K562 (cell line): ENCODE measurements at regions not wholly inside any gene's neighbourhood (a gene's known extent, or its start where the extent isn't known, plus 50 kb on each side); places are given as distances from the start of the nearest gene placed in this dataset.

ENCODE experiments used
- ATAC-seq: fragments of 200-7000 bp; cut with Tn5 transposase; 3 replicates; pipeline ENCODE4 v1.9.1; 2020; ENCODE audit warnings: moderate library complexity
- BruUV-seq: library from RNA; stranded (reverse); fragments of 400-500 nt; replicated peaks from 2 replicates; lab custom pipeline; 2021; lab: Mats Ljungman, UMichigan
- CTCF ChIA-PET: fragments of 300-600 bp; formaldehyde crosslinking; extraction: SDS; loops from one replicate; lab custom pipeline; 2021; ENCODE audit warnings: low intra/inter-chr PET ratio; lab: Yijun Ruan, JAX
- POLR2A ChIA-PET: fragments of 300-600, 350-650 bp; sonication (Branson Sonifier 250); formaldehyde crosslinking; extraction: SDS; loops from one replicate; lab custom pipeline; 2021; ENCODE audit warnings: antibody characterized with exemption, inconsistent platforms; lab: Yijun Ruan, JAX
- DNase-seq, 4 experiments: peaks; one replicate each; pipeline versions ENCODE4 v3.0.0 to v3.0.0-alpha.2; 2011 to 2018; ENCODE audit warnings: low spot score in 3 of 4, mixed read lengths in 3 of 4; ENCODE audit errors: extremely low read depth in 1 of 4
- FAIRE-seq: peaks from 2 replicates; lab custom pipeline; 2011; peaks lifted over from hg19 to GRCh38; lab: Jason Lieb, UNC
- H2AFZ ChIP-seq: 2 replicates; pipeline ENCODE4 v1.6.0; 2011; ENCODE audit warnings: low read depth, low read length, control low read depth, inconsistent platforms
- H3K27ac ChIP-seq: fragments of 200-600 bp; 3 replicates; pipeline ENCODE4 v1.8.0; 2011; ENCODE audit warnings: low read depth, mild to moderate bottlenecking, control low read depth, inconsistent platforms, low read length, moderate library complexity, mixed read lengths; ENCODE audit errors: extremely low read depth
- H3K27me3 ChIP-seq, 2 experiments: fragments of 300-600 bp in 1 of 2; 2 replicates in 1 of 2; 3 replicates in 1 of 2; pipeline versions ENCODE4 v1.6.0 to v1.8.0; 2011; ENCODE audit warnings: inconsistent platforms in 2 of 2, low read length in 2 of 2, mild to moderate bottlenecking in 1 of 2, mixed read lengths in 1 of 2, moderate library complexity in 1 of 2; ENCODE audit not compliant: control insufficient read depth in 2 of 2, insufficient read depth in 2 of 2
- H3K36me3 ChIP-seq: fragments of 300-600 bp; 3 replicates; pipeline ENCODE4 v1.8.0; 2011; ENCODE audit warnings: mild to moderate bottlenecking, low read length, inconsistent platforms; ENCODE audit not compliant: control insufficient read depth, insufficient read depth
- H3K4me1 ChIP-seq, 2 experiments: fragments of 200-600 bp in 1 of 2; replicated peaks in 1 of 2; 2 replicates in 1 of 2; 3 replicates in 1 of 2; pipeline versions ENCODE4 v1.5.1 to v1.8.0; 2011; ENCODE audit warnings: inconsistent platforms in 2 of 2, low read length in 2 of 2, mild to moderate bottlenecking in 1 of 2, mixed read lengths in 1 of 2, moderate library complexity in 1 of 2; ENCODE audit not compliant: control insufficient read depth in 2 of 2, insufficient read depth in 2 of 2
- H3K4me2 ChIP-seq: 2 replicates; pipeline ENCODE4 v1.6.1; 2011; ENCODE audit warnings: low read length, control low read depth, inconsistent platforms, mixed read lengths; ENCODE audit not compliant: insufficient read depth
- H3K4me3 ChIP-seq: fragments of 200-600 bp; sonication (generic), shearing (Covaris generic); 2 replicates; pipeline ENCODE4 v1.5.1; 2016; ENCODE audit warnings: control low read depth, inconsistent platforms
- H3K79me2 ChIP-seq: fragments of 200-600 bp; 3 replicates; pipeline ENCODE4 v1.8.0; 2011; ENCODE audit warnings: low read length, inconsistent platforms; ENCODE audit not compliant: control insufficient read depth, insufficient read depth
- H3K9ac ChIP-seq, 2 experiments: 2 replicates each; pipeline versions ENCODE4 v1.6.0 to v1.6.1; 2011; ENCODE audit warnings: low read depth in 2 of 2, low read length in 2 of 2, control low read depth in 1 of 2, inconsistent platforms in 1 of 2, mild to moderate bottlenecking in 1 of 2, mixed read lengths in 1 of 2; ENCODE audit not compliant: insufficient read depth in 1 of 2
- H3K9me1 ChIP-seq: one replicate; pipeline ENCODE4 v1.6.0; 2011; ENCODE audit warnings: inconsistent platforms, mild to moderate bottlenecking, low read length, moderate library complexity; ENCODE audit not compliant: control insufficient read depth, insufficient read depth
- H3K9me3 ChIP-seq: replicated peaks from 2 replicates; pipeline ENCODE4 v1.5.1; 2011; ENCODE audit warnings: low read depth, low read length, inconsistent platforms; ENCODE audit not compliant: control insufficient read depth, insufficient read depth
- H4K20me1 ChIP-seq: replicated peaks from 2 replicates; pipeline ENCODE4 v1.6.1; 2011; ENCODE audit warnings: low read length, inconsistent platforms, mixed read lengths; ENCODE audit not compliant: control insufficient read depth, insufficient read depth
- CHD2 ChIP-seq: IDR thresholded peaks from 2 replicates; pipeline ENCODE4 v1.6.1; 2011; ENCODE audit warnings: low read depth, low read length
- ELF2 ChIP-seq: fragments of 250-450 bp; sonication (Bioruptor Pico); IDR thresholded peaks from 2 replicates; pipeline ENCODE4 v1.5.0; 2021; ENCODE audit warnings: mild to moderate bottlenecking
- ELF4 ChIP-seq: fragments of 450-650 bp; formaldehyde crosslinking; IDR thresholded peaks from 2 replicates; pipeline ENCODE4 v1.4.0; 2022; ENCODE audit warnings: missing genetic modification characterization
- HCFC1 ChIP-seq: IDR thresholded peaks from 2 replicates; pipeline ENCODE4 v1.6.1; 2012; ENCODE audit warnings: low read depth, low read length, improper control_type of control experiment
- RBM25 ChIP-seq: fragments of 200-400 bp; formaldehyde crosslinking; IDR thresholded peaks from 2 replicates; pipeline ENCODE4 v1.6.1; 2018; ENCODE audit warnings: low read length, low read depth, moderate library complexity; ENCODE audit not compliant: severe bottlenecking
- SREBF1 ChIP-seq: fragments of 150-350 bp; IDR thresholded peaks from 2 replicates; pipeline ENCODE4 v1.6.1; 2014; ENCODE audit warnings: antibody characterized with exemption, low read depth, low read length, borderline replicate concordance
- THRA ChIP-seq: fragments of 450-650 bp; IDR thresholded peaks from 2 replicates; pipeline ENCODE4 v1.6.1; 2017; ENCODE audit warnings: mild to moderate bottlenecking, moderate library complexity
- WGBS: fragments of 100-300 bp; shearing (Covaris generic); methylation state at CpG from one replicate; pipeline ENCODE4 v1.1.6; 2016; ENCODE audit warnings: low coverage, mixed read lengths; ENCODE audit not compliant: insufficient coverage; ENCODE audit errors: missing lambda C conversion rate; 5-methylcytosine and 5-hydroxymethylcytosine counted together
- in situ Hi-C: fragments of 300-500 bp; cut with MboI; formaldehyde crosslinking; loops from 4 replicates; pipeline ENCODE4 v1.15.0; 2018; ENCODE audit warnings: inconsistent platforms, mixed read lengths
- intact Hi-C: fragments of 100-400 bp; cut with micrococcal nuclease; formaldehyde crosslinking; loops from 2 replicates; pipeline ENCODE4 v1.14.2; 2022

GRCh38 chr22:48783821-48784266, 1043.8 kb downstream of the BRD1 start:
- Histone ChIP-seq H3K79me2 (no peaks in the 10 kb centered on the region), H3K4me2 (no peak overlapping the region), H3K9me3 (no peaks in the 10 kb centered on the region), H3K27ac (no peak overlapping the region), H3K4me3 (no peak overlapping the region), H3K9me1 (no peaks in the 10 kb centered on the region), H2AFZ (no peak overlapping the region), H3K36me3 (no peaks in the 10 kb centered on the region), H4K20me1 (no peaks in the 10 kb centered on the region), H3K4me1 (no peaks in the 10 kb centered on the region), H3K27me3 (peaks cover 0 to 6% of the 10 kb centered on the region in 2 experiments; a peak in 1 of 5 replicates), H3K9ac (no peak overlapping the region)
- in situ Hi-C loops: no loop called here
- BruUV-seq: no TSS peak
- CTCF ChIA-PET: no interaction called here
- TF ChIP-seq ELF2 (no peak), RBM25 (no peak), THRA (no peak), SREBF1 (no peak), ELF4 (CRISPR knock-in tag) (no peak), CHD2 (no peak), HCFC1 (no peak)
- WGBS: 3% methylated on average over 10 of the region's 15 CpGs
- no peak for DNase-seq
- intact Hi-C loops: no loop called here
- ATAC-seq: no peak
- POLR2A ChIA-PET: interaction anchor here (0.6 kb wide), 2 partner anchors 316 to 347 kb away, joined by 3 read pairs; no protein-coding TSS in a partner anchor
- FAIRE-seq: no peak
